SK-N-SH treated with all-trans-retinoic acid at 6 μM for 48 hours (cell line): ENCODE measurements at regions not wholly inside any gene's neighbourhood (a gene's known extent, or its start where the extent isn't known, plus 50 kb on each side); places are given as distances from the start of the nearest gene placed in this dataset.

Experiments used
- ATAC-seq: fragments of 200-7000 bp; cut with Tn5 transposase; 3 replicates; pipeline ENCODE4 v1.9.1; 2020; ENCODE audit warnings: mild to moderate bottlenecking, moderate library complexity
- ARNTL ChIP-seq: fragments of 450-650 bp; formaldehyde crosslinking; IDR thresholded peaks from 2 replicates; pipeline ENCODE4 v1.5.0; 2020; ENCODE audit warnings: low read depth, mild to moderate bottlenecking, moderate library complexity, borderline replicate concordance
- BACH2 ChIP-seq: fragments of 250-450 bp; sonication (Bioruptor Pico); IDR thresholded peaks from 2 replicates; pipeline ENCODE4 v1.9.0; 2021; ENCODE audit warnings: mild to moderate bottlenecking, borderline replicate concordance
- CREB5 ChIP-seq: fragments of 250-450 bp; sonication (Bioruptor Pico); IDR thresholded peaks from 2 replicates; pipeline ENCODE4 v1.5.1; 2020; ENCODE audit warnings: low read depth, mild to moderate bottlenecking, moderate library complexity
- CSDC2 ChIP-seq: fragments of 250-450 bp; sonication (Bioruptor Pico); IDR thresholded peaks from 2 replicates; pipeline ENCODE4 v1.5.0; 2020; ENCODE audit warnings: mild to moderate bottlenecking, moderate library complexity
- CSRNP3 ChIP-seq: fragments of 250-450 bp; sonication (Bioruptor Pico); IDR thresholded peaks from 2 replicates; pipeline ENCODE4 v1.5.1; 2021; ENCODE audit warnings: mild to moderate bottlenecking, moderate library complexity
- ESRRG ChIP-seq: fragments of 250-450 bp; sonication (Bioruptor Pico); IDR thresholded peaks from 2 replicates; pipeline ENCODE4 v1.6.1; 2021; ENCODE audit warnings: mild to moderate bottlenecking
- GLIS3 ChIP-seq: fragments of 250-450 bp; sonication (Bioruptor Pico); IDR thresholded peaks from 2 replicates; pipeline ENCODE4 v1.5.0; 2020; ENCODE audit warnings: mild to moderate bottlenecking, moderate library complexity
- ISL1 ChIP-seq: fragments of 250-450 bp; sonication (Bioruptor Pico); IDR thresholded peaks from 2 replicates; pipeline ENCODE4 v2.1.2; 2022; ENCODE audit warnings: mild to moderate bottlenecking, moderate library complexity
- OSR1 ChIP-seq: fragments of 250-450 bp; sonication (Bioruptor Pico); IDR thresholded peaks from 2 replicates; pipeline ENCODE4 v1.8.0; 2022; ENCODE audit warnings: moderate library complexity, mild to moderate bottlenecking, inconsistent platforms
- PATZ1 ChIP-seq: fragments of 250-450 bp; sonication (Bioruptor Pico); IDR thresholded peaks from 2 replicates; pipeline ENCODE4 v1.8.0; 2020; ENCODE audit warnings: mild to moderate bottlenecking, moderate library complexity, borderline replicate concordance
- PPARA ChIP-seq: fragments of 250-450 bp; sonication (Bioruptor Pico); IDR thresholded peaks from 2 replicates; pipeline ENCODE4 v1.5.0; 2020; ENCODE audit warnings: mild to moderate bottlenecking, borderline replicate concordance
- RARB ChIP-seq: fragments of 250-450 bp; sonication (Bioruptor Pico); IDR thresholded peaks from 2 replicates; pipeline ENCODE4 v1.8.0; 2021; ENCODE audit warnings: mild to moderate bottlenecking, moderate library complexity
- SNAI2 ChIP-seq: fragments of 250-450 bp; sonication (Bioruptor Pico); IDR thresholded peaks from 2 replicates; pipeline ENCODE4 v1.5.0; 2020; ENCODE audit warnings: mild to moderate bottlenecking, moderate library complexity
- TCF4 ChIP-seq: fragments of 250-450 bp; sonication (Bioruptor Pico); IDR thresholded peaks from 2 replicates; pipeline ENCODE4 v1.8.0; 2021; ENCODE audit warnings: mild to moderate bottlenecking, moderate library complexity, borderline replicate concordance
- TOX ChIP-seq: fragments of 250-450 bp; sonication (Bioruptor Pico); IDR thresholded peaks from 2 replicates; pipeline ENCODE4 v1.8.0; 2021; ENCODE audit warnings: mild to moderate bottlenecking, moderate library complexity, borderline replicate concordance
- TSHZ2 ChIP-seq: fragments of 250-450 bp; sonication (Bioruptor Pico); IDR thresholded peaks from 2 replicates; pipeline ENCODE4 v1.5.0; 2020; ENCODE audit warnings: mild to moderate bottlenecking, moderate library complexity
- ZC3H10 ChIP-seq: fragments of 250-450 bp; sonication (Bioruptor Pico); IDR thresholded peaks from 2 replicates; pipeline ENCODE4 v1.5.1; 2021; ENCODE audit warnings: mild to moderate bottlenecking, moderate library complexity
- ZFP30 ChIP-seq: fragments of 450-650 bp; formaldehyde crosslinking; IDR thresholded peaks from 2 replicates; pipeline ENCODE4 v1.5.0; 2022; ENCODE audit warnings: mild to moderate bottlenecking, moderate library complexity
- ZNF565 ChIP-seq: fragments of 450-650 bp; formaldehyde crosslinking; conservative IDR thresholded peaks from 2 replicates; pipeline ENCODE4 v1.5.0; 2020; ENCODE audit warnings: low read depth, mild to moderate bottlenecking, moderate library complexity
- ZNF70 ChIP-seq: fragments of 450-650 bp; formaldehyde crosslinking; IDR thresholded peaks from 2 replicates; pipeline ENCODE4 v1.5.0; 2020; ENCODE audit warnings: mild to moderate bottlenecking, moderate library complexity
- ZNF8 ChIP-seq: fragments of 450-650 bp; formaldehyde crosslinking; IDR thresholded peaks from 2 replicates; pipeline ENCODE4 v1.5.0; 2020; ENCODE audit warnings: mild to moderate bottlenecking, moderate library complexity
- TF ChIP-seq, protein P1 (sequence below): fragments of 250-450 bp; sonication (Bioruptor Pico); IDR thresholded peaks from 2 replicates; pipeline ENCODE4 v1.8.0; 2021; ENCODE audit warnings: low read depth, mild to moderate bottlenecking, moderate library complexity, borderline replicate concordance

DNA sequence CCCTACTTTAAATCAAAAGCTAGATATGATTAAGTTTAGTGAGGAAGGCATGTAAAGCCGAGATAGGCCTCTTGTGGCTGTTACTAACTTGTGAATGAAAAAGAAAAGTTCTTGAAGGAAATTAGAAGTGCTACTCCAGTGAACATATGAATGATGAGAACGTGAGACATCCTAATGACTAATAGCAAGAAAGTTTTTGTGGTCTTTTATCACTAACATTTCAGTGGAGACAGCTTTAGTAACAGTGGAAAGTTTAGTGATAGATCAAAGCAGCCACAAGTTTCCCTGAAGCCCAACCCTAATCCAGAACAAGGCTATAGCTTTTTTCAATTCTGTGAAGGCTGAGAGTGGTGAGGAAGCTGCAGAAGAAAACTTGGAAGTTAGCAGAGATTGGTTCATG is 73.6 kb upstream of the LRRC8B start:
- no peak for ATAC-seq
- TF ChIP-seq SNAI2 (CRISPR knock-in tag), result no peak
- TF ChIP-seq, protein P1, sequence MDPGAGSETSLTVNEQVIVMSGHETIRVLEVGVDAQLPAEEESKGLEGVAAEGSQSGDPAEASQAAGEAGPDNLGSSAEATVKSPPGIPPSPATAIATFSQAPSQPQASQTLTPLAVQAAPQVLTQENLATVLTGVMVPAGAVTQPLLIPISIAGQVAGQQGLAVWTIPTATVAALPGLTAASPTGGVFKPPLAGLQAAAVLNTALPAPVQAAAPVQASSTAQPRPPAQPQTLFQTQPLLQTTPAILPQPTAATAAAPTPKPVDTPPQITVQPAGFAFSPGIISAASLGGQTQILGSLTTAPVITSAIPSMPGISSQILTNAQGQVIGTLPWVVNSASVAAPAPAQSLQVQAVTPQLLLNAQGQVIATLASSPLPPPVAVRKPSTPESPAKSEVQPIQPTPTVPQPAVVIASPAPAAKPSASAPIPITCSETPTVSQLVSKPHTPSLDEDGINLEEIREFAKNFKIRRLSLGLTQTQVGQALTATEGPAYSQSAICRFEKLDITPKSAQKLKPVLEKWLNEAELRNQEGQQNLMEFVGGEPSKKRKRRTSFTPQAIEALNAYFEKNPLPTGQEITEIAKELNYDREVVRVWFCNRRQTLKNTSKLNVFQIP (CRISPR knock-in tag), result no peak
- no peak for TF ChIP-seq ISL1 (CRISPR knock-in tag)
- TF ChIP-seq PATZ1 (CRISPR knock-in tag), result no peak
- TF ChIP-seq CREB5 (CRISPR knock-in tag), result no peak
- no peak for TF ChIP-seq ARNTL (CRISPR knock-in tag)
- TF ChIP-seq PPARA, result no peak
- TF ChIP-seq ZNF70 (CRISPR knock-in tag), result no peak
- TF ChIP-seq ZC3H10 (CRISPR knock-in tag), result no peak
- no peak for TF ChIP-seq GLIS3 (CRISPR knock-in tag)
- no peak for TF ChIP-seq TOX (CRISPR knock-in tag)
- no peak for TF ChIP-seq BACH2 (CRISPR knock-in tag)
- no peak for TF ChIP-seq CSDC2 (CRISPR knock-in tag)
- no peak for TF ChIP-seq CSRNP3 (CRISPR knock-in tag)
- no peak for TF ChIP-seq ZNF8 (CRISPR knock-in tag)
- no peak for TF ChIP-seq TSHZ2 (CRISPR knock-in tag)
- TF ChIP-seq RARB (CRISPR knock-in tag), result no peak
- TF ChIP-seq TCF4 (CRISPR knock-in tag), result no peak
- no peak for TF ChIP-seq ZFP30 (CRISPR knock-in tag)
- TF ChIP-seq ESRRG, result no peak

DNA sequence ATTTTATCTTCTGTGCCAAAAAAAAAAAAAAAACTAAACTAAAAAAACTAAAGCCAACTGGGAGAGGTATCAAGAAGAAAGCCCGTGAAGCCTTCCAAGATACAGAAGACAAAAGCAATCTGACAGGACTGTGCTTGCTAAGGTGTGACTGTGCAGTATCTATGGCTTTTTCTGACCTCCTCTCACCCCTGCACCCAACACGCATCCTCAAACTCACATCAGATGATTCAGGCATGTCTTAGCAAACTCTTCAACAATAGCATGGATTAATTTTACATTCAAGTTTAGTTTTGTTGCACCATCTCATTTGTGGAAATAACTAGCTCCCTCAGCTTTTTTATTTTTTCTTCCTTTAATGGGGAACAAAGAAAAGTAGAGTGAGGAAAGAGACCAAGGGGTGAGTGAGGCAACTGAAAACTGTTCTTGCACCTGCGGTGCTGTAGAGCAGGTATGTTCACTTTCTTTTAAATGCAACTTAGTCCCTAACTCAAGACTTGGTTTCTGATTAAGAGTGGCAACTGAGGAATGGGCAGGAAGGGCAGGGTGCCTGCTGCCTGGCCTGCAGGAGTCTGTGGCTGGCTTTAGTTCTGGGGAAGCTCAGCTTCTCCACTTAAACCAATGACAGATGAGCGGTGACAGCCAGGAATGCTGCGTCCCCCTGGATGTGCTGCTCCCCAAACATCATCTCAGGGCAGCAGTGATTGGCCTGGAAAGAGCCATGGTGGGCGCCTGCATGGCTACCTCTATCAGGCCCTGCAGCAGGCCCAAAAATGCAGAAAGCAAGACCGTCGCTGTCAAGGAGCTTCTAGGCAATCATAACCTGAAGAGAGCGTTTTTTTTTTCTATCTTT is 71.3 kb upstream of the LRRC8B start:
- ATAC-seq, result no peak
- no peak for TF ChIP-seq PATZ1 (CRISPR knock-in tag)
- TF ChIP-seq CREB5 (CRISPR knock-in tag), result no peak
- TF ChIP-seq ESRRG, result no peak
- no peak for TF ChIP-seq TSHZ2 (CRISPR knock-in tag)
- TF ChIP-seq ZNF565 (CRISPR knock-in tag), result no peak
- TF ChIP-seq ZNF70 (CRISPR knock-in tag), result no peak
- TF ChIP-seq RARB (CRISPR knock-in tag), result no peak
- TF ChIP-seq TOX (CRISPR knock-in tag), result no peak
- TF ChIP-seq GLIS3 (CRISPR knock-in tag), result no peak
- TF ChIP-seq ZNF8 (CRISPR knock-in tag), result no peak
- TF ChIP-seq OSR1 (CRISPR knock-in tag), result no peak
